HL-60 (cell line): ENCODE measurements at regions not wholly inside any gene's neighbourhood (a gene's known extent, or its start where the extent isn't known, plus 50 kb on each side); places are given as distances from the start of the nearest gene placed in this dataset.

Experiments used
- DNase-seq, 2 experiments: peaks; one replicate each; pipeline ENCODE4 v3.0.0-alpha.2; 2010 to 2020; ENCODE audit warnings: low read depth in 1 of 2, low spot score in 1 of 2
- H3K27ac ChIP-seq: fragments of 250-450 bp; sonication (Bioruptor Pico); replicated peaks from 2 replicates; pipeline ENCODE4 v1.5.1; 2020; ENCODE audit warnings: mild to moderate bottlenecking, moderate library complexity
- H3K27me3 ChIP-seq: fragments of 250-450 bp; sonication (Bioruptor Pico); 2 replicates; pipeline ENCODE4 v1.5.1; 2021; ENCODE audit warnings: mild to moderate bottlenecking, moderate library complexity; ENCODE audit not compliant: insufficient read depth, poor library complexity, severe bottlenecking
- H3K4me3 ChIP-seq: replicated peaks from 2 replicates; pipeline ENCODE4 v1.5.1; 2011; ENCODE audit warnings: mild to moderate bottlenecking, control low read depth, low read length; ENCODE audit not compliant: insufficient read depth
- GABPA ChIP-seq: IDR thresholded peaks from 2 replicates; pipeline ENCODE4 v1.6.1; 2012; ENCODE audit warnings: low read depth
- POLR2AphosphoS5 ChIP-seq: IDR thresholded peaks from 2 replicates; pipeline ENCODE4 v1.6.1; 2012; ENCODE audit warnings: low read depth
- SPI1 ChIP-seq: IDR thresholded peaks from 2 replicates; pipeline ENCODE4 v1.6.1; 2012; ENCODE audit warnings: low read depth, mild to moderate bottlenecking, borderline replicate concordance
- TF ChIP-seq, protein P1 (sequence below): IDR thresholded peaks from one replicate; pipeline ENCODE4 v1.5.1; 2011; ENCODE audit warnings: low read length, control low read depth, inconsistent platforms; ENCODE audit not compliant: insufficient read depth
- TF ChIP-seq, protein P2 (sequence below): IDR thresholded peaks from 2 replicates; pipeline ENCODE4 v1.6.1; 2012; ENCODE audit warnings: low read depth; ENCODE audit not compliant: insufficient replicate concordance

DNA sequence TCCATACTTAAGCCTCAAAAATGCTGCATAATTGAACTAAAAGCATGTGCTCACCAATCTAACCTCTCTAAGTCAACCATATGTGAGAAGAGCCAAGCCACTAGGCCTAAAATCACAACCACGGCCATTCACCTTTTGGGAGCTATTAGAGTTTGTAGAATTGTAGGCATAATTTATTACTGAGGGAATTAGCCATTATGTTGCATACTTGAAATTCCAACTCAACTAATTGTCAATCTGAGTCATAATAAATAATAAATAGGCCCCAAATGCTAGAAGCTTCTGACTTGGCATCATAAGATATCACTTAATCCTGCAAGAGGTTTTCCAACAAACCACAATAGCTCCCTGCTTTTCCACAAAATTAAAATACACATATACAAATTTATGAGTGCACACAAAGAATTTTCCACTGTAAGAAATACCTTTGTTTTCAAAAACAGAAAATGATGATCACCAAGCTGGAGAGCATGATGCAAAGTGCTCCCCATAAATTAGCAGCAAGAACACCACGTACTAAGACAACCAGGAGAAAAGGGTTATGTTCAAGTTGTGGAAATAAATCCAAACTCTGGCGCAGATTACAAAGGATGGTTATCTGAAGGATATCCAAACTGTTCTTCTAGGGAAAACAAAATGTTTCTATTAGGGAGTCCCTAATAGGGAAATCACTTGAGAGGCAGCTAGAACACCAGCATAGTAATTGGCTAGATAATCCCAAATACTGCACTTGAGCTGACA, 250.0 kb upstream of the SLC30A5 start:
- TF ChIP-seq POLR2AphosphoS5 (no peak), GABPA (no peak), SPI1 (no peak)
- TF ChIP-seq, protein P1, sequence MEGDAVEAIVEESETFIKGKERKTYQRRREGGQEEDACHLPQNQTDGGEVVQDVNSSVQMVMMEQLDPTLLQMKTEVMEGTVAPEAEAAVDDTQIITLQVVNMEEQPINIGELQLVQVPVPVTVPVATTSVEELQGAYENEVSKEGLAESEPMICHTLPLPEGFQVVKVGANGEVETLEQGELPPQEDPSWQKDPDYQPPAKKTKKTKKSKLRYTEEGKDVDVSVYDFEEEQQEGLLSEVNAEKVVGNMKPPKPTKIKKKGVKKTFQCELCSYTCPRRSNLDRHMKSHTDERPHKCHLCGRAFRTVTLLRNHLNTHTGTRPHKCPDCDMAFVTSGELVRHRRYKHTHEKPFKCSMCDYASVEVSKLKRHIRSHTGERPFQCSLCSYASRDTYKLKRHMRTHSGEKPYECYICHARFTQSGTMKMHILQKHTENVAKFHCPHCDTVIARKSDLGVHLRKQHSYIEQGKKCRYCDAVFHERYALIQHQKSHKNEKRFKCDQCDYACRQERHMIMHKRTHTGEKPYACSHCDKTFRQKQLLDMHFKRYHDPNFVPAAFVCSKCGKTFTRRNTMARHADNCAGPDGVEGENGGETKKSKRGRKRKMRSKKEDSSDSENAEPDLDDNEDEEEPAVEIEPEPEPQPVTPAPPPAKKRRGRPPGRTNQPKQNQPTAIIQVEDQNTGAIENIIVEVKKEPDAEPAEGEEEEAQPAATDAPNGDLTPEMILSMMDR, result no peak
- TF ChIP-seq, protein P2, sequence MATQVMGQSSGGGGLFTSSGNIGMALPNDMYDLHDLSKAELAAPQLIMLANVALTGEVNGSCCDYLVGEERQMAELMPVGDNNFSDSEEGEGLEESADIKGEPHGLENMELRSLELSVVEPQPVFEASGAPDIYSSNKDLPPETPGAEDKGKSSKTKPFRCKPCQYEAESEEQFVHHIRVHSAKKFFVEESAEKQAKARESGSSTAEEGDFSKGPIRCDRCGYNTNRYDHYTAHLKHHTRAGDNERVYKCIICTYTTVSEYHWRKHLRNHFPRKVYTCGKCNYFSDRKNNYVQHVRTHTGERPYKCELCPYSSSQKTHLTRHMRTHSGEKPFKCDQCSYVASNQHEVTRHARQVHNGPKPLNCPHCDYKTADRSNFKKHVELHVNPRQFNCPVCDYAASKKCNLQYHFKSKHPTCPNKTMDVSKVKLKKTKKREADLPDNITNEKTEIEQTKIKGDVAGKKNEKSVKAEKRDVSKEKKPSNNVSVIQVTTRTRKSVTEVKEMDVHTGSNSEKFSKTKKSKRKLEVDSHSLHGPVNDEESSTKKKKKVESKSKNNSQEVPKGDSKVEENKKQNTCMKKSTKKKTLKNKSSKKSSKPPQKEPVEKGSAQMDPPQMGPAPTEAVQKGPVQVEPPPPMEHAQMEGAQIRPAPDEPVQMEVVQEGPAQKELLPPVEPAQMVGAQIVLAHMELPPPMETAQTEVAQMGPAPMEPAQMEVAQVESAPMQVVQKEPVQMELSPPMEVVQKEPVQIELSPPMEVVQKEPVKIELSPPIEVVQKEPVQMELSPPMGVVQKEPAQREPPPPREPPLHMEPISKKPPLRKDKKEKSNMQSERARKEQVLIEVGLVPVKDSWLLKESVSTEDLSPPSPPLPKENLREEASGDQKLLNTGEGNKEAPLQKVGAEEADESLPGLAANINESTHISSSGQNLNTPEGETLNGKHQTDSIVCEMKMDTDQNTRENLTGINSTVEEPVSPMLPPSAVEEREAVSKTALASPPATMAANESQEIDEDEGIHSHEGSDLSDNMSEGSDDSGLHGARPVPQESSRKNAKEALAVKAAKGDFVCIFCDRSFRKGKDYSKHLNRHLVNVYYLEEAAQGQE, result no peak
- Histone ChIP-seq H3K27ac (no peak overlapping the region), H3K4me3 (no peak overlapping the region), H3K27me3 (no peaks in the 10 kb centered on the region)
- DNase-seq, result no peak

DNA sequence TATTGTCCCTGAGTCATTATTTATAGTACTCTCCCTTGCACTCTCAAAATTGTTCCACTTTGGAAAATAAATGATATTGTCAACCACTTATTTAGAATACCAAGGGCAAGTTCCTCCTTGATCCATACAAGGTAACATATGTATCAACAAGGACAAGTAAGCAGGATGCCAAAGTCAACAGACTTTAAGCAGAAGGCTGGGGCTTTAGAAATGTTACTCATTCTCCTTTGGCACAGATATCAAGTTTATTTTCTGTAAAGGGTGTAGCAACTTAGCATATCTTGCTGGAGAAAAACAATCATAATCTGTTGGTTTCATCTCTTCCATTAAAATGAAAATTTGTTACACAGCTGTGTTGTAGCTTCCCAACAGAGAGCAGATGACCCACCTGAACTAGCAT, 248.7 kb upstream of the SLC30A5 start:
- no peaks in the 10 kb centered on the region for H3K27me3 ChIP-seq
- DNase-seq, result no peak
- no peak overlapping the region for H3K4me3 ChIP-seq
- no peak overlapping the region for H3K27ac ChIP-seq
- TF ChIP-seq, protein P1, result no peak
- TF ChIP-seq, protein P2, result no peak
- no peak for TF ChIP-seq POLR2AphosphoS5
- no peak for TF ChIP-seq GABPA
- TF ChIP-seq SPI1, result no peak

DNA sequence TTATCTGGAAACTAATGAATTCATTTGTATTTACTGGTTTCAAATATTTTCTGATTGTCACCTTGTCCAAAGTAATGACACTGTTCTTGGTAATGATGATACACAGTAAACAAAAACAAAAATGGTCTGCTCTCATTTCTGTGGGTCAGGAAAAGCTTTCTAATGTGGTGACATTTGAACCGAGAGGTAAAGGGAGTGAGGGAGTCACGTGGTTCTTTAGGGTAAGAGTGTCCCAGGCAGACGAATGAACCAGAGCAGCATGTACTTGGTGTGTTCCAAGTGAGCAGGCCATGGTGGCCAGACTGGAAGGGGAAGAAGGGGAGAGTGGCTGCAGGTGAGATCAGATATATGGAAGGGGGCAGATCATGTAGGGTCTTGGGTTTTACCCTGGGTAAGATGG, 247.0 kb upstream of the SLC30A5 start:
- H3K27me3 ChIP-seq, result no peaks in the 10 kb centered on the region
- H3K27ac ChIP-seq, result no peak overlapping the region
- H3K4me3 ChIP-seq, result no peak overlapping the region
- DNase-seq, result no peak
- no peak for TF ChIP-seq GABPA
- TF ChIP-seq POLR2AphosphoS5, result no peak
- TF ChIP-seq, protein P2, result no peak
- TF ChIP-seq SPI1, result no peak
- TF ChIP-seq, protein P1, result no peak
